ENCODE measurements at regions not wholly inside any gene's neighbourhood (a gene's known extent, or its start where the extent isn't known, plus 50 kb on each side); places are given as distances from the start of the nearest gene placed in this dataset.
"Not testable (repeated sequence)": the region's sequence is repeated elsewhere in the genome, so short reads cannot be mapped to it uniquely, and the experiment has no call there.

DNA sequence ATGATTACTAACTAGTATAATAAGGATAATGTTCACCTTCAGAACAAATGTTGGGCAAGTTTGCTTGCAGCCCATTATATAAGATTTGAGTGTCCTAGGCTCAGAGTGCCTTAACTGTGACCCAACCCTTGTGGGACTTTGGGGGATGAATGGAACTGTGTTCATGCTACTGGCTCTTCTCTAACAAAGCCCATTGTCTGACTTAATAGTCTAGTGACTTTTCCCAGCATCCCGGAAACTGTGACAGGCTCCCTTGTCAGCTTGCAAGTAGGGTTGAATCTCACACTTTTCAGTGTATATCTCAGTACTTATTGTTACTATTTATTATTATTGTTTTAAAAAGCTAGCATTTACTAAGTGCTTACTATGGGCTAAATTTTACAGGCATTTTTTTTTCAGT is 729.2 kb downstream of the PRIM2 start:
- TF ChIP-seq, protein P1, sequence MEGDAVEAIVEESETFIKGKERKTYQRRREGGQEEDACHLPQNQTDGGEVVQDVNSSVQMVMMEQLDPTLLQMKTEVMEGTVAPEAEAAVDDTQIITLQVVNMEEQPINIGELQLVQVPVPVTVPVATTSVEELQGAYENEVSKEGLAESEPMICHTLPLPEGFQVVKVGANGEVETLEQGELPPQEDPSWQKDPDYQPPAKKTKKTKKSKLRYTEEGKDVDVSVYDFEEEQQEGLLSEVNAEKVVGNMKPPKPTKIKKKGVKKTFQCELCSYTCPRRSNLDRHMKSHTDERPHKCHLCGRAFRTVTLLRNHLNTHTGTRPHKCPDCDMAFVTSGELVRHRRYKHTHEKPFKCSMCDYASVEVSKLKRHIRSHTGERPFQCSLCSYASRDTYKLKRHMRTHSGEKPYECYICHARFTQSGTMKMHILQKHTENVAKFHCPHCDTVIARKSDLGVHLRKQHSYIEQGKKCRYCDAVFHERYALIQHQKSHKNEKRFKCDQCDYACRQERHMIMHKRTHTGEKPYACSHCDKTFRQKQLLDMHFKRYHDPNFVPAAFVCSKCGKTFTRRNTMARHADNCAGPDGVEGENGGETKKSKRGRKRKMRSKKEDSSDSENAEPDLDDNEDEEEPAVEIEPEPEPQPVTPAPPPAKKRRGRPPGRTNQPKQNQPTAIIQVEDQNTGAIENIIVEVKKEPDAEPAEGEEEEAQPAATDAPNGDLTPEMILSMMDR (IDR thresholded peaks at IDR 0.05), result not testable (repeated sequence)
- not testable (repeated sequence) for TF ChIP-seq POLR2AphosphoS5, POLR2A, EP300 (IDR thresholded peaks at IDR 0.05)
